Activated CD8-positive, alpha-beta memory T cell treated with anti-CD3 and anti-CD28 coated beads for 36 hours (primary cell): ENCODE measurements at regions not wholly inside any gene's neighbourhood (a gene's known extent, or its start where the extent isn't known, plus 50 kb on each side); places are given as distances from the start of the nearest gene placed in this dataset.
"Not testable (repeated sequence)": the region's sequence is repeated elsewhere in the genome, so short reads cannot be mapped to it uniquely, and the experiment has no call there.

ENCODE experiments used
- CTCF ChIA-PET: fragments of 350-600 bp; sonication (Branson Sonifier 250); formaldehyde crosslinking; loops from one replicate; lab custom pipeline; 2021; ENCODE audit warnings: antibody characterized with exemption; lab: Charles Lee
- POLR2A ChIA-PET: fragments of 350-600 bp; sonication (Branson Sonifier 250); formaldehyde crosslinking; loops from one replicate; lab custom pipeline; 2021; ENCODE audit warnings: antibody characterized with exemption; lab: Charles Lee

GRCh38 chr14:44732144-44732543, 225.1 kb upstream of the FSCB start:
- ChIA-PET CTCF (no interaction called here), POLR2A (no interaction called here)

GRCh38 chr14:44730860-44731259, 223.8 kb upstream of the FSCB start:
- ChIA-PET POLR2A (no interaction called here), CTCF (no interaction called here)

- POLR2A ChIA-PET, CTCF ChIA-PET: not testable (repeated sequence)
Measured at GRCh38 chr14:44721395-44721794, 214.3 kb upstream of the FSCB start.

- POLR2A ChIA-PET = no interaction called here
- CTCF ChIA-PET = no interaction called here
Measured at GRCh38 chr14:44720707-44721106, 213.6 kb upstream of the FSCB start.

- CTCF ChIA-PET = no interaction called here
- POLR2A ChIA-PET = no interaction called here
Measured at GRCh38 chr14:44712024-44712815, 205.1 kb upstream of the FSCB start.

GRCh38 chr14:44701563-44702263, 194.6 kb upstream of the FSCB start:
- ChIA-PET POLR2A (no interaction called here), CTCF (no interaction called here)

GRCh38 chr14:44700694-44701093, 193.6 kb upstream of the FSCB start:
- CTCF ChIA-PET = no interaction called here
- POLR2A ChIA-PET = no interaction called here

GRCh38 chr14:44700184-44700583, 193.1 kb upstream of the FSCB start:
- CTCF ChIA-PET = no interaction called here

GRCh38 chr14:44699391-44699790, 192.3 kb upstream of the FSCB start:
- POLR2A ChIA-PET = no interaction called here
- CTCF ChIA-PET = no interaction called here

More at GRCh38 chr14:44700184-44700583, 193.1 kb upstream of the FSCB start:
- POLR2A ChIA-PET = no interaction called here

GRCh38 chr14:44669496-44669895, 162.4 kb upstream of the FSCB start:
- ChIA-PET CTCF (no interaction called here), POLR2A (no interaction called here)

- ChIA-PET POLR2A (no interaction called here), CTCF (no interaction called here)
Measured at GRCh38 chr14:44663136-44663535, 156.1 kb upstream of the FSCB start.

- CTCF ChIA-PET = no interaction called here
- POLR2A ChIA-PET = no interaction called here
Measured at GRCh38 chr14:44662250-44662891, 155.3 kb upstream of the FSCB start.

GRCh38 chr14:44658389-44658696, 151.3 kb upstream of the FSCB start:
- CTCF ChIA-PET = no interaction called here
- POLR2A ChIA-PET = no interaction called here

- POLR2A ChIA-PET = no interaction called here
Measured at GRCh38 chr14:44657696-44658388, 150.8 kb upstream of the FSCB start.

GRCh38 chr14:44657203-44657602, 150.1 kb upstream of the FSCB start:
- ChIA-PET POLR2A (no interaction called here), CTCF (no interaction called here)

More at GRCh38 chr14:44657696-44658388, 150.8 kb upstream of the FSCB start:
- CTCF ChIA-PET = no interaction called here

- CTCF ChIA-PET = no interaction called here
- POLR2A ChIA-PET = no interaction called here
Measured at GRCh38 chr14:44654591-44654990, 147.5 kb upstream of the FSCB start.

- ChIA-PET POLR2A (no interaction called here), CTCF (no interaction called here)
Measured at GRCh38 chr14:44653641-44654040, 146.6 kb upstream of the FSCB start.

- POLR2A ChIA-PET = no interaction called here
- CTCF ChIA-PET = no interaction called here
Measured at GRCh38 chr14:44652640-44653039, 145.6 kb upstream of the FSCB start.

GRCh38 chr14:44649061-44649460, 142.0 kb upstream of the FSCB start:
- POLR2A ChIA-PET = no interaction called here
- CTCF ChIA-PET = no interaction called here

- ChIA-PET POLR2A (no interaction called here), CTCF (no interaction called here)
Measured at GRCh38 chr14:44640416-44640815, 133.3 kb upstream of the FSCB start.
